ENCODE measurements at regions not wholly inside any gene's neighbourhood (a gene's known extent, or its start where the extent isn't known, plus 50 kb on each side); places are given as distances from the start of the nearest gene placed in this dataset.

GRCh38 chr10:124323806-124324205 lies 94.9 kb downstream of the OAT start:
- TF ChIP-seq CTCF (IDR thresholded peaks at IDR 0.05) = no peak

GRCh38 chr10:124323111-124323725 lies 95.5 kb downstream of the OAT start:
- no peak for TF ChIP-seq CTCF (IDR thresholded peaks at IDR 0.05)

- TF ChIP-seq CTCF (IDR thresholded peaks at IDR 0.05) = no peak
Observed at GRCh38 chr10:124322191-124322980, 96.3 kb downstream of the OAT start.

GRCh38 chr10:124321433-124322089 lies 97.2 kb downstream of the OAT start:
- TF ChIP-seq CTCF (IDR thresholded peaks at IDR 0.05) = no peak

- no peak for TF ChIP-seq CTCF (IDR thresholded peaks at IDR 0.05)
Observed at GRCh38 chr10:124320778-124321432, 97.8 kb downstream of the OAT start.

- TF ChIP-seq CTCF (IDR thresholded peaks at IDR 0.05) = no peak
Observed at GRCh38 chr10:124319926-124320391, 98.8 kb downstream of the OAT start.

GRCh38 chr10:124318811-124319210 lies 99.9 kb downstream of the OAT start:
- no peak for TF ChIP-seq CTCF (IDR thresholded peaks at IDR 0.05)
